ENCODE measurements at regions not wholly inside any gene's neighbourhood (a gene's known extent, or its start where the extent isn't known, plus 50 kb on each side); places are given as distances from the start of the nearest gene placed in this dataset.

- H2AFZ ChIP-seq (ENCODE audit: low read length) = no peak overlapping the region
- H3K79me2 ChIP-seq (ENCODE audit: insufficient read depth, low read length) = no peaks in the 10 kb centered on the region
- Mint-ChIP-seq H3K27ac (no peak overlapping the region), H3K9me3 (peaks cover 6 to 11% of the 10 kb centered on the region in 2 experiments; a peak in 3 of 5 replicates), H3K36me3 (ENCODE audit: insufficient read depth in 1 of 3, low read depth in 3 of 3) (peaks cover 0 to 4% (median 0%) of the 10 kb centered on the region in 3 experiments; a peak in 2 of 7 replicates), H3K4me3 (no peak overlapping the region), H3K27me3 (ENCODE audit: low read depth) (no peaks in the 10 kb centered on the region), H3K4me1 (peaks cover 10 to 12% of the 10 kb centered on the region in 2 experiments; a peak in 3 of 4 replicates)
- H4K20me1 ChIP-seq (ENCODE audit: control insufficient read depth, insufficient read depth, insufficient read length) = no peaks in the 10 kb centered on the region
- H3K18ac ChIP-seq (ENCODE audit: insufficient read length, low read depth, low read length) = no peak overlapping the region
- no peak overlapping the region for H4K91ac ChIP-seq (ENCODE audit: insufficient read length, low read depth, low read length)
- H4K8ac ChIP-seq (replicated peaks; ENCODE audit: insufficient read length, low read depth, low read length) = no peak overlapping the region
- no peak overlapping the region for H2BK20ac ChIP-seq (ENCODE audit: low read depth, low read length, poor library complexity, severe bottlenecking)
- no peak overlapping the region for H2BK15ac ChIP-seq (ENCODE audit: low read depth, low read length)
- no peak overlapping the region for H3K27ac ChIP-seq (ENCODE audit: insufficient read length, low read depth, low read length)
- TF ChIP-seq, protein P1, sequence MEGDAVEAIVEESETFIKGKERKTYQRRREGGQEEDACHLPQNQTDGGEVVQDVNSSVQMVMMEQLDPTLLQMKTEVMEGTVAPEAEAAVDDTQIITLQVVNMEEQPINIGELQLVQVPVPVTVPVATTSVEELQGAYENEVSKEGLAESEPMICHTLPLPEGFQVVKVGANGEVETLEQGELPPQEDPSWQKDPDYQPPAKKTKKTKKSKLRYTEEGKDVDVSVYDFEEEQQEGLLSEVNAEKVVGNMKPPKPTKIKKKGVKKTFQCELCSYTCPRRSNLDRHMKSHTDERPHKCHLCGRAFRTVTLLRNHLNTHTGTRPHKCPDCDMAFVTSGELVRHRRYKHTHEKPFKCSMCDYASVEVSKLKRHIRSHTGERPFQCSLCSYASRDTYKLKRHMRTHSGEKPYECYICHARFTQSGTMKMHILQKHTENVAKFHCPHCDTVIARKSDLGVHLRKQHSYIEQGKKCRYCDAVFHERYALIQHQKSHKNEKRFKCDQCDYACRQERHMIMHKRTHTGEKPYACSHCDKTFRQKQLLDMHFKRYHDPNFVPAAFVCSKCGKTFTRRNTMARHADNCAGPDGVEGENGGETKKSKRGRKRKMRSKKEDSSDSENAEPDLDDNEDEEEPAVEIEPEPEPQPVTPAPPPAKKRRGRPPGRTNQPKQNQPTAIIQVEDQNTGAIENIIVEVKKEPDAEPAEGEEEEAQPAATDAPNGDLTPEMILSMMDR (conservative IDR thresholded peaks at IDR 0.05) = no peak
- DNase-seq = no peak
- no peak overlapping the region for H3K9ac ChIP-seq (ENCODE audit: extremely low read depth, insufficient read length, low read length)
- no peak overlapping the region for H2AK5ac ChIP-seq (ENCODE audit: insufficient read length, low read length)
- H3K4ac ChIP-seq (ENCODE audit: low read depth, low read length) = no peak overlapping the region
- no peak overlapping the region for H3K4me2 ChIP-seq (ENCODE audit: insufficient read depth, insufficient read length, low read length)
- H2BK5ac ChIP-seq (ENCODE audit: insufficient read length, low read length) = no peak overlapping the region
- H4K5ac ChIP-seq (ENCODE audit: insufficient read length, low read depth, low read length) = no peak overlapping the region
- no peaks in the 10 kb centered on the region for H3K79me1 ChIP-seq (ENCODE audit: insufficient read depth, low read depth, low read length, poor library complexity, severe bottlenecking)
- no peak overlapping the region for H2BK120ac ChIP-seq (ENCODE audit: low read depth, low read length, poor library complexity, severe bottlenecking)
- H3K23ac ChIP-seq (ENCODE audit: insufficient read length, low read depth, low read length) = no peak overlapping the region
- no peaks in the 10 kb centered on the region for H3K27me3 ChIP-seq (ENCODE audit: insufficient read depth, low read length)
- H3T11ph ChIP-seq (ENCODE audit: low read length) = no peak overlapping the region
- no peaks in the 10 kb centered on the region for H3K23me2 ChIP-seq (ENCODE audit: insufficient read length, low read depth, low read length, poor library complexity, severe bottlenecking)
- no CpG with 5 or more reads among the region's 2 CpGs for WGBS (ENCODE audit: extremely low coverage, insufficient read length, low lambda C conversion rate)
- no peak overlapping the region for H3K14ac ChIP-seq (ENCODE audit: insufficient read depth, low read length)
- no peak overlapping the region for H3K56ac ChIP-seq (ENCODE audit: insufficient read length, low read depth, low read length)
- H3K4me1 ChIP-seq (ENCODE audit: insufficient read depth, low read length) = no peaks in the 10 kb centered on the region
- no peak overlapping the region for H2BK12ac ChIP-seq (ENCODE audit: insufficient read length, low read depth, low read length)
- no peaks in the 10 kb centered on the region for H3K9me3 ChIP-seq (ENCODE audit: control insufficient read depth, low read depth, low read length)
Observed at GRCh38 chr2:150403457-150403856, 84.0 kb downstream of the RND3 start.
